ENCODE measurements at regions not wholly inside any gene's neighbourhood (a gene's known extent, or its start where the extent isn't known, plus 50 kb on each side); places are given as distances from the start of the nearest gene placed in this dataset.

- TF ChIP-seq CTCF (IDR thresholded peaks at IDR 0.05; ENCODE audit: insufficient read depth, low read depth, low read length) (no peak), EZH2 (IDR thresholded peaks at IDR 0.05; ENCODE audit: insufficient read depth, low read length) (no peak)
Observed at GRCh38 chr16:55116165-55116920, 185.7 kb downstream of the IRX5 start.
